Stimulated activated naive CD4-positive, alpha-beta T cell (primary cell): ENCODE measurements at regions not wholly inside any gene's neighbourhood (a gene's known extent, or its start where the extent isn't known, plus 50 kb on each side); places are given as distances from the start of the nearest gene placed in this dataset.

Source experiments
- DNase-seq, 6 experiments: peaks; one replicate each; lab custom pipeline; 2025; lab: John Stamatoyannopoulos, UW

DNA sequence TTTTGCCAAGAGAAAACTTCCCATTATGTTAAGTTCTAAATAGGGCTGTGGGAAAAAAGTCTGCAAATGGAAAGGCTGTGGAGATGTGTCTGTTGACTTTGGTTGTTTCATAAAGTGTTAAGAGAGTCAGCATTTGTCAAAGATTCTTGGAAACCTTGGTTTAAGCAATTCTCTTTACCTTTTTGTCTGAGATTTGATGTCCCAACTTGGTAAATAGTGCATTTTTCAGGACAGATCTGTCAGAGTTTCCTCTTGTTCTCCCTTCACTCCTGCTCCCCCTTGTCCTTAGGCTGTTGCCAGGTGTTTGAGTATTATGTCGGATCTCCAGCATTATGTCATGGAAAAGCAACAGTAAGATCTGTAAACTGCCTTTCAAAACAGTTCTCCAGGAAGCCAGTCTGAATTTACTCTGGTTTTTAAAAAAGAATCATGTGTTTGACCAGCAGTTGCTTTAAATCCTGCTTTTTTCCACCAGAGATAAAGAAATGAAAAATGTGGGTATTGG, 79.1 kb upstream of the ADAMTSL1 start:
- DNase-seq = no peak

DNA sequence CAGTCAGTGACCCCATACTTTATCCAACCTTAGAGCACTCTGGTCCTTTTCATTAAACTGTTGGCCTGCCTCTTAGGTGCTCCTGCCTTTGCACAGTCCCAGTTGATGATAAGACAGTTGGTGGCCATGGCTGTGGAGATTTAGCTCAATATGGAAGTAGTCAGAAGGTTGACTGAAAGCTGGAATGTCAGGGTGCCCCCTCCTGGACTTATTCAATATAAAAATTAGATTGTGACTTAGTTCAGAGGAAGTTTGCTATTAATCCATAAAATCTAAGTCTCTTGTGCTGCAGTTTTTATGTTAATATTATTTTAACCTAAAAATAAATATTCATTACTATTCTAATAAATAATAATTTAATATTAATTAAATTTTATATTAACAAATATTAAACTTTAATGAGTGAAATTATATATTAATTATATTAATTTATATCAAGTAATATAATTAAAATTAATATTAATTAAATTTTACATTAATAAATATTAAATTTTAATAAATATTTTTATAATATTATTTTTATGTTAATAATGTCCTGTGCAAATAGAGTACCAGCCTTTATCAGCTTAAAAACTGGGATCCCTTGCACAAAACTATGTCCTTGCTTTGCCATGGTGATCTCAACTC, 77.7 kb upstream of the ADAMTSL1 start:
- DNase-seq = no peak

- DNase-seq = no peak
Observed at GRCh38 chr9:18397076-18397475, 76.9 kb upstream of the ADAMTSL1 start.

DNA sequence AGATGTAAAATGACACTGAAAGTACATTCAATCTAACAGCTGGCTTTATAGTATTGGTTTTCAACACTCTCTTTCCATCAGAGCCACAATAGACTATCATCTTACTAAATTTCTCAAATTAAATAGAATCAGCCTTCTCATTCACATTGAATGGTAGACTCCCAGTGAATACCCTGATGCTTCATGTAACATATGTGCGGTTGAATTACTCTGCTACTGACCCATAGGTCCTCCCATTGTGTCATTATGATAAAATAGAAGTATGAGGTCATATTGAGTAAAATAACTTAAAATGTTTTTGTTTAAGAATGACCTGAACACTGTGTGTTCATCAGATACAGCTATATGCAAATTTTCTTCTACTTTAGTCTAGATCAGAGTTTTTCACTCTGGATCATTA, 75.9 kb upstream of the ADAMTSL1 start:
- no peak for DNase-seq

DNA sequence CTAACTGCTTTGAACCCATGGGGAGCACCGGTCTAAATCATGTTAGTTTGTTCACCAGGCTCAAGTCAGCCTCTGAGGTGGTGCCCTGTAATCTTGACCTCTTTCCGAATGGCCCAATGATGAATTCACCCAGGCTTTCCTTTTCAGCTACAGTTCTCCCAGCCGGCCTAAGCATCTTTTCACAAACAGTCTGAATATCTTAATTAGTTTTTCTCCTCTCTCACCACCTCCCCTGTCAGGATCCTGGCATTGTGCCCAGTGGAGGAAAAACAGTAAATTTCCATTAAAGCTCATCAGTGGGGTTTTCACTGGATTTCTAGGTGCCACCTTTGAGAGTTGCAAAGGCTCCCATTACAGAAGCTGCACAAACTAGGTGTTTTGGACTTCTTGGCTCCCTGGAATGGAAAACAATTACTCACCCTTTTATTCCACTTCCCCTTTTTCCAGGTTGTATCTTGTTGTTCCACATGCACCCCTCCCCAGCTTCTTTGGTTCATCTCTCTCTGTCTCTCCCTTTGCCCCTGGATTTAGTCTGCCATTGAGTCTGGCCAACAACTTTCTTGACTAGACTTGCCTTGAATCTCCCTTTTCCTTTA, 69.4 kb upstream of the ADAMTSL1 start:
- no peak for DNase-seq

DNA sequence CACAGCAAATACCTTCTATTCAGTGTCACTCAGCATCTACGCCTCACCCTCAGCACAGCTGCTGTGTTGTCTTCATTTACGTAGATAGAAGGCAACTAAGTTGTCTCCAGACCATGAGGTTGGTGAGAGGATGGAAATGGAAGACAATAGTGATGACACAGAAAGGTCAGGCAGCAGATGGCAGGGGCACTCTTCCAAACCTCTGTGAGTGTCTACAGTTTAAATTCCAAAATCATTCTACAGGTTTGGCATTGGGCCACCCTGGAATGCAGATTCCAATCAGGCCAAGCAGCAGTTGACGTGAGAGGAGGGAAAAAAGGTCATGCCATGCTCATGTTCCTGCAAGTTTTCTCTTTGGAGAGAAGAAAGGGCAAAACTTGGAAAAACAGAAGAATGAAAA, 68.7 kb upstream of the ADAMTSL1 start:
- DNase-seq = no peak

DNA sequence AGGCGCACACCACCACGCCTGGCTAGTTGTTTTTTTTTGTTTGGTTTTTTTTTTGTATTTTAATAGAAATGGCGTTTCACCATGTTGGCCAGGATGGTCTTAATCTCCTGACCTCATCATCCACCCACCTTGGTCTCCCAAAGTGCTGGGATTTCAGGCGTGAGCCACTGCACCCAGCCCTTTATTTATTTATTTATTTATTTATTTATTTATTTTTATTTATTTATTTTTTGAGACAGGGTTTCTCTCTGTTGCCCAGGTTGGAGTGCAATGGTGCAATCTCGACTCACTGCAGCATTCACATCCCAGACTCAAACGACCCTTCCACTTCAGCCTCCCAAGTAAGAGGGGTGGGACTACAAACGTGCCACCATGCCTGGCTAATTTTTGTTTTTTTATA, 63.0 kb upstream of the ADAMTSL1 start:
- no peak for DNase-seq

DNA sequence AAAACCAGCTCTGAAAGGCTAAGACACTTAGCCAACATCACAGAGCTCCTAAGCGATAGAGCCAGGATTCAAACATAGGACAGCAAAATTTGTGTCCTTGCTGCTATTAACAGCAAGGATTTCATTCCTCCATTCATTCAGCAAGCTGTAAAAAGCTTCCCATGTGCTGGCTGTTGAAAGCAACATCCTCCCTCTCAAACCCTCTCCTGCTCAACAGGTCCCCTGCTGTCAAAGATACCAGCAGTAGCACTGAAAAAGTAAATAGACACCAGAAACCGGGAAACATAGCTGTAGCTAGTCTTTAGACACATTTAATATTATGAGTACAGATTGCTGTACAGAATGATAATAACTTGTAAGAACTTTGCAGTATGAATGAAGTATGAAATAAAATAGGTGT, 52.6 kb upstream of the ADAMTSL1 start:
- DNase-seq = no peak

DNA sequence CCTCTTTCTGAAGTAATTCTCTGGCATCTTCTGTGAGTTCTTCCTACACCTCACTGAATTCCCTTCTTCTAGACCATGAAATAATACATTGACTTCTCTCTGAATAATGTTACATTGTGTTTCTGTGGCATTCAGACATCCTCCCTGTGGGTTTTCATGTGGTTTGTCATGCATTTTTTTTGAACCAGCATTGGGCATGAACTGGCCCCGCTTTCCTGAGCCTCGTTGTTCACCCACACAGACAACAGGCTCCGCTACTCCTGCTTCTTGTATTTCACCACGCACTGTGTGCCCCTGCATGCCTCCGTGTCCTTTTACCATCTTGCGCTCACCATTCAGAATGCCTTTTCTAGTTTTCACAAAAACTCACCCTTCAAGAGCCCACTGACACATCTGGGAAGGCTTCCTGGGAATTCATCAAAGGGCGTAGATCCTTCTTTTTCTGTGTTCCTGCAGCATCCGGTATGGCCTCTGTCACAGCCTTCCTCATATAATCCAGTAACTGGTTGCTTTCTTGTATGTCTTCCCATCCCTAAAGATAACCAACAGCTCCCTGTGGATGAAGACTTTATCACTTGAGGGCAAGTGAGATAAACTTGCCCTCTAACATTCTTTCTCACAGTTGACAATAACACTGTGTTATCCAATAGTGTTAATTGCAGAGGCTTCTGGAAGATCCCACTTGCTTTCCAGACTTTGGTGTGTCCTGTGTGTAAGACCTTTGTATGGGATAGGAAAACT, 51.5 kb upstream of the ADAMTSL1 start:
- no peak for DNase-seq

DNA sequence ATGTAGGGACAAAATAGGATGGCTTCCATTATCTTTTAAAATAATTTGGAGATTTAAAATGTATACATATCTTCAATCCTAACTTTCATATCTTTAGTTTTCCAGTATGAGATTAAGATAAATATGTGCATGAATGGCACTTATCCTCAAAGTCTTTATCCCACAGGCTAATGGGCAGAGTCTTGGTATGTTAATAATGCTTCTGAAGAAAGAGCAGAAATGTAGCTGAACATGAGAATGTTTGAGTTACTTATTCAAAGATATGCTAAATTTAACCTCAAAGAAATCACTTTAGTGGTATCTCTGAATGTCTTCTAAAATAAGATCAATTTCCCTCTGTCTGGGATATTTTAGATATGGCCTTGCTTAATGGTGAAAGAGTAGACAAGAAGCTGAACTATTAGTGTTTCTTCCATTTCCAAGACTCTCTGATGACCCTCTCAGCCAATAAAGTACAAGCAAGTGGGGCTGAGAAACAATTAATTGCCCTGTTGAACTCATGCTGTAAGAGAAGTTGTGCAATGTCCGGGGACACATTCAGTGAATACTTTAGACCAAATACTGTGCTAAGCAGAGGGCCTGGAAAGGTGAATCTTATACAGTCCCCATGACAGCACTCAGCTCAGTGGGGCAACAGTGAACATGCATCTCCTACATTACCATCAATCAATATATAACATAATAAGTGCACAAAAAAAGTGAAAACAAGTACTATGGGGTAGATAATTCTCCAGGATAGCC, 50.0 kb upstream of the ADAMTSL1 start:
- no peak for DNase-seq
